CD4-positive, alpha-beta T cell treated with Interleukin-10 for 1 hour (primary cell): ENCODE measurements at regions not wholly inside any gene's neighbourhood (a gene's known extent, or its start where the extent isn't known, plus 50 kb on each side); places are given as distances from the start of the nearest gene placed in this dataset.

Experiments used
- DNase-seq: peaks from one replicate; pipeline ENCODE4 v3.0.0-alpha.2; 2020

DNA sequence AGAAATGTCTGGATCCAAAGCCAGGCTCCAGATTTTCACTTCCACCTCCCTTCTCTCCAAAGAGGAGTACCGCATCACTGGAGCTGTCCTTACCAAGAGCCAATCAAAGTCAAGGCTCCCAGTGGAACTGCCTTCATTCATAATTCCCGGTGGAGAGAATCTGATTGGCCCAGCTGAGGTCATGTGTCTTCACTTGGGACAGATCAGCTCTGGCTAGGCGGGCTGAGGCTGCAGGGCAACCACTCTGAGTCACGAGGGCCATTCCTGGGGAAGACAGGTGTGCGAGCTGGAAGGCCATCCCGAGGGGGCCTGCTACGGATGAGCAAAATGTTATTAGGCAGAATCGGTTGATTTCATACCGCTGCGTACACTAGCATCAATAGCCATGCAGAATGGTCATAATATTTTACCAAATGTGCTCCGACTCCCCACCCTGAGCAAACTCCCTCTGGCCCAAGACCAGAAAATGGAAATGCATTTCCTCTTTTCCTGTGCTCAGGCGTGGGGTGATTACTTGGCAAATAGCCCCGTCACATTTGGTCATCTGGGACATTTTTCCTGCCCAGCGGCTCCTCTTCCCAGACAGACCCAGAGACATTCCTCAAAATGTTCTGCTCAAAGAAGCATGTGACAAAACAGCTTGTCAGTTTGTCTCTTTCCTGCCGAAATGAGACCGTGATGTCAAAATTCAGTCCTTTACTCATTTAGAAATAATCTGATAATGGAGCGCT, 111.1 kb downstream of the AIPL1 start:
- DNase-seq: no peak

DNA sequence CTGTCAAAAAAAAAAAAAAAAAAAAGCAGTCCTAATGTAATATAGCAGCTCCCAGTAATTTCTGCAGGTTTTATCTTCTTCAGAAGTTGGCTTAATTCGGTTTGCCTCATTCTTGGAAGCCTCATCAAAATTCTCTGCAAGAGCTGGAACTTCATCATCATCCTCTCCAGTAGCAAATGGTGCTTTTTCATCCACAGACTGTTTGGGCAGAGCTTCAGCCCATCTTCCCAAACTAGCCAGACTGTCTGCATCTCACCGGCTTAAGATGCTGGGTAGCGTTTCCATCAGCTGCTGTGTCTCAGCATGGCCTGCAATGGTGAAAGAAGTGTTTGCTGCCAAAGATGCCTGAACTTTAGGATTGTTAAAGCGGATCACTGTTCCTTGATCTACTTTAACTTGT, 112.6 kb downstream of the AIPL1 start:
- DNase-seq: no peak

DNA sequence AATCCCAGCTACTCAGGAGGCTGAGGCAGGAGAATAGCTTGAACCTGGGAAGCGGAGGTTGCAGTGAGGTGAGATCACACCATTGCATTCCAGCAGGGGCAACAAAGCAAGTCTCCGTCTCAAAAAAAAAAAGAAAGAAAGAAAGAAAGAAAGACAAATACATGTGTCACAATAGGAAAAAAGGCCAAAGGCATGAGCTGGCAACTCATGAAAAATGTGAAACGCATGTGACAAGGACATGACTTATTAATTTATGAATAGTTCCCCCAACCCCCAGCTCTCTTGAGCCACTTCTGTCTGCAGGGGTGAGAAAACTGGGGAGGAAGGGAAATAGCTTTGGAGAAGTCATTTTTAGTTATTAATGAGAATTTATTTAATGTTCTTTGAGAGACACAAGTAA, 120.6 kb downstream of the AIPL1 start:
- no peak for DNase-seq

DNA sequence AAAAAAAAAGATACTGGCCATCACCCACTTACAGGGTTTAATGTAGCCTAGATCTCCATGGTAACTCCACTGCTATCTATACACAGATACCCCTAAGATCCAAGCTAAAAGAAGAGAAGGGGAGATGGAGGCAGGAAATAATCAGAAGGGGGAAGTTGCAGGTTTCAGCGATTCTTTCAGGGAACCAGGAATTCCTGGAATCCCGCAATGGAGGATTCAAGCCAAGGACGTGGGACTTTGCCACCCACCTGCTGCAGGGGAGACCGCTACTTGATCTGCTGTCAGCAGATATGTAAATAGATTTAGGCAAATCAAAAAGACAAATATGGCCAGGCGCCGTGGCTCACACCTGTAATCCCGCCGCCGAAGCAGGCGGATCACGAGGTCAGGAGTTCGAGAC, 121.1 kb downstream of the AIPL1 start:
- DNase-seq: no peak

DNA sequence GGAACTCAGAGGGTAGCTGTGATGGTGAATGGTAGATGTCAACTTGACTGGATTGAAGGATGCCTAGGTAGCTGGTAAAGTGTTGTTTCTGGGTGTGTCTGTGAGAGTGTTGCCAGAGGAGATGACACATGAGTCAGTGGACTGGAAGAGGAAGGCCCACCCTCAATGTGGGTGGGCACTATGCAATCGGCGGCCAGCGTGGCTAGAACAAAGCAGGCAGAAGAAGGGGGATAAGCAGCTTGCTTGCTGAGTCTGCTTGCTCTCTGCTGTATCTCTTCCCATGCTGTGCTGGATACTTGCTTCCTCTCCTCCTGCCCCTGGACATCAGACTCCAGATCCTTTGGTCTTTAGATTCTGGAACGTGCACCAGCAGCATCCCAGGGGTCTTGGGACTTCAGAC, 128.1 kb downstream of the AIPL1 start:
- DNase-seq: no peak

DNA sequence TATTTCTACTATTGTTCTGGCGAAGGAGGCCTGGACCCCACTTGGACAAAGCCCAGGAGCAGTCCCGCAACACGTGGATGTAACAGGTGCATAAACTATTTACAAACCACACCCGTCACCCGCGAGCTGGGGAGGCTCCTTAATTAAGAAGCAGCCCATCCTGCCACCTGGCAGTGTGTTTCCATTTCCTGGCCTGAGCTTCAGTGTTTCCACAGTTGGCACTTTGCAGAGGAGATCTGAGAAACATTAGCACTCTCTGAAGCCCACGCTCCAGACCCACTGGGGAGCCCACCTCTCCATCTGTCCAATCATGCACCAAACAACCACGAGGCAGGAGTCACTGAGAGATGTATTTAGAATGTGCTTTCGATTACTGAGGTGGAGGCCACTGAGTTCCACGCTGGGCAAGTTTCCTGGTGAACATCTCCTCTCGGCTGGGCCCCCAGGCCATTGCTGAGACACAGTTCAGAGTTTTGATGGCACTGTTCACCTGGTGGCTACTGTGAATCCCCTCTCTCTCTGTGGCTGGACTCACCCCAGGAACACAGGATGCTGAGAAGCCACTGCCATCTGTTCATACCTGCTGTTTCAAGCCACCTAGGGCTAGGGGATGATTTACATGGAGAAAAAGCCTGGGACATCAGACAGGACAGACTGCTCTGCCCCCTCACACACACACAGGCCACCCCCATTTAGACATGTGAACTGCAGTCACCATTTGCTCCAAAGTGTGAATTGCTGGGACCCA, 129.1 kb downstream of the AIPL1 start:
- no peak for DNase-seq

DNA sequence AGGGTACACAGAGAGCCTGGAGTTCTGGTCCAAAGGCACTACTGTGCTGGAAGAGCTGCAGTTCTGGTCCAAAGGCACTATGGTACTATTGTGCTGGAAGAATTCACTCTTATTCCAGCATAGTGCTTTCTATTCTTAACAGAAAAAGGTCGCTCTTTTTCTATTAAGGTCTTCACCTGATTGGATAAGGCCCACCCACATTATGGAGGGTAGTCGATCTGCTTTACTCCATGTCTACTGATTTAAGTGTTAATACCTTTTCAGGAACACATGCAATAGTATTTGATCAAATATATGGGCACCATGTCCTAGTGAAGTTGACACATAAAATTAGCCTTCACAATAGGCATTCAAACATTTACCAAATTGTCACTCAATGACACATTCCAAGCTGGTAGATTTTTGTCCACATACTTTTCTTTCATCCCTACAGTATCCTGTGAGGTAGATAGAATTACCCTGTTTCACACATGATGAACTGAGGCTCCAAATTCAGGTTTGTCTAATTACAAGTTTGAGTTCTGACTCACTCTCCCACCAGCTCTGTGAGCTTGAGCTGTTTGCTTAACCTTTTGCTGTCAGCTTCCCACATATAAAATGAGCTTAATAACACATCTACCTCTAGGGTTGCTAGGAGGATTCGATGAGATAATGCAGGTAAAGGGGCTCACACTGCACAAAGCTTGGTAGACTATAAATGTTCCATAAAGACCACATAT, 129.9 kb downstream of the AIPL1 start:
- no peak for DNase-seq

DNA sequence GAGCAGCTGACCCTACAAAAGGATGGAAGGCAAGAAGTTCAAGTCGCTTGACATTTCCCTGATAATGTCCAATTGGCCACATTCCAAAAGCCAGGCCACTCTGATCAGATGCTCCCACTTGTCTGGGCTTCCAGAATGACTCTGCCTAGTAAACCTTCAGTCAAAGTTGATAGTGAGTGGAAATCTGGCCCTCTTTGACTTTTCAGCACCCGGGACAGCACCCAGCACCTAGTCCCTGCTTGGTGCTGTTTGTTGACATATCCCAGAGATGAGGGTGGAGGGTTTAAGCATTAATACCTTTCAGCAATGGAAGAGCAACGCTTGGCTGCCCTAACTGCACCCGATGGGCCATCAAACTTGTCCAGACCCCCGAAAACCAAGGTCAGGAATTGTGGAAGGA, 131.3 kb downstream of the AIPL1 start:
- DNase-seq: no peak

DNA sequence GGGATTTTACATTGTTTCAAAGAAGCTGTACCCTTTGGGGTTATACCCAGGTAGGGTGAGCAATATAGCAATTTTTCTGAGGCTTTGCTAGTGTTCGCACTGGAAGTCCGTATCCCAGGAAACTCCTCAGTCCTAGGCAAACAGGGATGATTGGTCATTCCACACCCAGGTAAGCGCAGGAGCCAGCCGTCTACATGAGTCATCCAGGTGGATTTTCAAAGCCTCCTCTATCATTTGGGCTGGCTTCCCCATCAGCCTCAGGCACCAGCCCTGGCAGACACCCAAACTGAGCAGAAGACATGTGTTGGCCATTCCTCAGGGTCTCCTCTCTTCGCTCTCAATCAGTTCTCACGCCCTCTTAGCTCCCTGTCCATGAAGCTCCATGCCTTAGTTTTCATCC, 135.6 kb downstream of the AIPL1 start:
- no peak for DNase-seq

DNA sequence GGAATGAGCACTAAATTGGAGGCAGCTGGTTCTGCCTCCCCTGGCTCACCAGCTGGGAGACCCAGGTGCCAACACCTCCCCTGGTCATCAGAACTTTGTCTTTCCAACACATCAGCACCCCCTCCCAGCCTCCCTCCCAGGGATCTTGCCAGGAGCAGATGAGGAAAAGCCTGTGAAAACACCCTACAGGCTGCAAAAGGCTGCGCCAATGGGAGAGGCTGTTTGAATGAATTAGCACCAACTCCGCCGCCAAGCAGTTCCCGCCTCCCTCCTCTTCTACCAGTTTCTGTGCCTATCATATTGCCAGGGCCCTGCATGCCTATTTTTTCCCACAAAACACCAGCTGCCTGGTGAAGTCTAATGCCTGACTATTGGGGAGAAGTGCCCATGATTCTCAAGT, 137.0 kb downstream of the AIPL1 start:
- no peak for DNase-seq

DNA sequence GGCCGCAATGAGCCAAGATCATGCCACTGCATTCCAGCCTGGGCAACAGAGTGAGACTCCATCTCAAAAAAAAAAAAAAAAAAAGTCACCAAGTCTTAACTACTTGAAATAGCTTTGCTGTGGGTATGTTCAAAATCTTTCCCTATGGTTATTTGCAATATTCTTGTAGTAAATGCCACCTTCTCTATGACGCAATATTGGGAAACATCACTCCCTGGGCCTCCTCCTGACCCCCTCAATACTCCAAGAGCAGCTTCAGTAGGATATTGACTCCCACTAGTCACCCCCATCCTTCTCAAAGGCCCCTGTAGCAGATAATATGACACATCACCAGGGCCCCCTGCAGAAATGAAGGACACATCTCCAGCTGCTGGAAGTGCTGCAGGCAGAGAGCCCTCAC, 137.8 kb downstream of the AIPL1 start:
- DNase-seq: no peak

DNA sequence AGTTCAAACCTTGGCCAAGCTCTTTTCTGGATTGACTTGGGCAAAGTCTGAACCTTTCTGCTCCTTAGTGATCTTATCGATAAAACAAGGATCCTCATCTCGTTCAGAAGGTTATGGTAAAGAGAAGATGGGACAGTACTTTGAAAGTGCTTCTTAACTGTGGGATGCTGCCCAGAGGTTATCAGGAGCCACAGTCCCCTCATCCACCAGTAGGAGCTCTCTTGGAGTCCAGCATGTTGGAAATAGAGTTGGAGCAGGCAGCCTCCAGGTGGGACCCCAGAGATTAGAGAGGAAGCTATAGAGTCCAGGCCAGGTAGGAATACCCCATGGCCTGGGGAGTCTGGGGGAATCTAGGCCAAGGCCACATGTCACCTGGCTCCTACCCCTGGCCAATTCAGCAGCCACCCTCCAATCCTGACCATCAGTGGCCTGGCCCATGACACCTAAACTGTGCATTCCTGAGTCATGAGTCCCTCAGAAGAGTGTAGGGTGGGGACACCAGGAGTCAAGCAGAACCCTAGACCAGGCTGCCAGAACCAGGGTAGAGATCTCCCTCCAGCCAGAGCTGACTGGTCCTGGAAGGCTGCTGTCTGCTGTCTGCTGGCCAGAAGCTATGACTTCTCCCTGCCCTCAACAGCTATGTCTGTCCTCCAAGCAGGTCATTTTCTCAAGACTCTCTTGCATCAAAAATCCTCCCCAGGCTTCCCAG, 144.3 kb downstream of the AIPL1 start:
- DNase-seq: no peak

DNA sequence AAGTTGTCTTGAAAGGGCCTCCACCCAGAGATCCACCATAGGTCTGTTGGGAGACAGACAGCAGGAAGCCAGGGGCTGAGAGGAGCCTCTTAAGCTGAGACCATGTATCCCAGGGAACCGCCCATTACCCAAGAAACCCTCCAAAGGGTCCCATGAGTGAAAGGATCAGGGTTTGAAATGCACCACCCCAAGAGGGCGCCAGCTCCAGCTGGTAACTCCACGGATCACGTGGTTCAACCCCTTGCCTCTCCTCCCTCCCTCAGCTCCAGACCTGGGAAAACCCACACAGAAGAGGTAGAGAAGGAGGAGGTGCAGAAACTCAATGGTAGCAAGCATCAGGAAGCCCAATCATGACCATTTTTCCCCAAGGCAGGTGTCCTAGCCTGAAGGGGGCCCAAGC, 148.7 kb downstream of the AIPL1 start:
- DNase-seq: no peak

DNA sequence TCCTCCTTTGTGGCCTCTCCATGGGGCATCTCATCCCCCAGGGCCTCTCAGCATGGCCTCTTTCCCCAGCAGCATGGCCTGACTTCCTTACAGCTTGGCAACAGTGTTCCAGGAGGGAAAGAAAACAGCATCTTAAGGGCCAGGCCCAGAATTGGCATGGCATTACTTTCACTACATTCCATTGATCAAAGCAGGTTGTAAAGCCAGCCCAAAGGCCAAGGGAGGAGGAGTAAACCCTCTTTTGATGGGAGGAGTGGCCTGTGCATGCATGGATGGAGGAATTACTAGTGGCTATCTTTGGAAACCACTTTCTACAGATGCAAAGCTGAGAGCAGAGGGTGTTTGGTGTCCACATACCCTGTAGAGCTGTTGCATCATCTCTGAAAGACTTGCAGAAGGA, 149.4 kb downstream of the AIPL1 start:
- DNase-seq: no peak

DNA sequence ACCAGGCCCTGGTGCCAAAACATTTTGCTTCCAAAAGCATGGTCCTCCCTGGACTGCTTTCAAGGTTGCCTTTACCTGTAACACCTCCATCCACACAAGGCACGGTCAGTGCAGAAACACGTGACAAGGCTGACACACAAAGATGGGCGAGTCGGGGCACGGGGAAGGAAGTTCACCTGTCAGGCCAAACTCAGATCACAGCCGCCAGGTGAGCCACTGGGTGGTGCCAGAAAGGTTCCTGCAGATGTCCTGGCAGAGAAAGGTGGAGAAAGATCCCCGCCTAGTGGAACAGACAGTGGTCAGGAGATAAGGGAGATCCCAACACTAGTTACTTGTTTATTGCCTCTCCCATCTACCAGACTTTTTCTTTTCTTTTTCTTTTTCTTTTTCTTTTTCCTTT, 155.3 kb downstream of the AIPL1 start:
- no peak for DNase-seq

DNA sequence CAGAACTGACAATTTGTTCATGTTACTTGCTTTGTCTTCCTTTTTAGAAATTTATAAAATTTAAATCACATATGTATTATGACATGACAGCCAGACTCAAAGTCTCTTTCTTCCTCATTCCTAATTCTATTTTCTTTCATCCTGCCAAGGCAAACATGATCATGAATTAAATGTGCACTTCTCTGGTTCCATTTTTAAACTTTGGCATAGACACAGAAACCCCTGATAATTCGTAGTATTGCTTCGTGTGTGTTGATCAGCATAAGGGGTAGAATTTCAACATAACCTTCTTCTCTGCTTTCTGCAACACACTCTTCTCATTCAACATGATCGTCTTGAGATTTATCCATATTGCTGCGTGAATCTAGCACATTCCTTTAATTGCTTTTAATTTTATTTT, 156.5 kb downstream of the AIPL1 start:
- no peak for DNase-seq

DNA sequence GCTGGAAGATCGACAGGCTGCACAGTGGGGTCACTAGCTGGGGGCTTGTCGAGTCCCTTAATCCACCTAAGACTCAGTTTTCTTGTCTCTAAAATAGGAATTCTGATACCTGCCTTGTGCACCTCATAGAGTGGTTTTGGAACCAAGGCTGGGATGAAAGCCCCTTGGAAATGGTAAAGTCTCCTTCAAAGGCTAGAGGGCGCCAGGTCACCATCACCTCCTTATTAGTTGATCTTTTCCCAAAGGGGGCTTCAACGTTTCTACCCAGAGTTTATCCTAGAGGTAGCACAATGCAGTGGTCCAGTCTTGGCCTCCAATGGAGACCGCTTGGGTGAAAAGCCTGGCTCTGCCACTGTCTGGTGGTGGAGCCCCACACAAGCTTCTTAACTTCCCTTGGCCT, 158.2 kb downstream of the AIPL1 start:
- no peak for DNase-seq

DNA sequence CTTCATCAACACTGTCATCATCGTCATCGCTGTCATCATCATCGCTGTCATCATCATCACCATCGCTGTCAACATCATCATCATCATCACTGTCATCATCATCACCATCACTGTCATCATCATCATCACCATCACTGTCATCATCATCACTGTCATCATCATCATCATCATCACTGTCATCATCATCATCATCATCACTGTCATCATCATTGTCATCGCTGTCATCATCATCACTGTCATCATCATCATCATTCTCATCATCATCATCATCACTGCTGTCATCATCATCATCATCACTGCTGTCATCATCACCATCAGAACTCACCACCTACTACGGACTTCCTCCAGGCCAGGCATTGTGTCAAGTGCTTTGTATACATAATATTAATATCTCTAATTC, 160.6 kb downstream of the AIPL1 start:
- DNase-seq: no peak

DNA sequence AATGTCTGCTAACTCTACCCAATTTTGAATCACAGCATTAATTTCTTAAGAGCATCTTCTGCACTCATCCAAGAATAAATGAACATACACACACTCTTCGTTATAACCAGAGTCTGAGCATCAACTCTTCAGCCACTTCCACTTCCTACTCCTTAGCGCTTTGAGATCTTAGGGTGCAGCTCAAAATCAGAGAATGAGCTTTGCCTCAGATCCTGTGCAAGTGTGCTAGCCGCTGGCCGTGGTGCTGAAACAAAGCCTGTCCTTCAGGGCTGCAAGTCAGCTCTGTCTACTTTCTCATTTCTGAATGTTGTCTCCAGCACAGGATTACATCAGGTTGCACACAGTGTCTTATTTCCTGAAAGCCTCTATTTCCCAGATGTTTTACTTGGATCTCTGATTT, 165.4 kb downstream of the AIPL1 start:
- DNase-seq: peak; percentile 4

DNA sequence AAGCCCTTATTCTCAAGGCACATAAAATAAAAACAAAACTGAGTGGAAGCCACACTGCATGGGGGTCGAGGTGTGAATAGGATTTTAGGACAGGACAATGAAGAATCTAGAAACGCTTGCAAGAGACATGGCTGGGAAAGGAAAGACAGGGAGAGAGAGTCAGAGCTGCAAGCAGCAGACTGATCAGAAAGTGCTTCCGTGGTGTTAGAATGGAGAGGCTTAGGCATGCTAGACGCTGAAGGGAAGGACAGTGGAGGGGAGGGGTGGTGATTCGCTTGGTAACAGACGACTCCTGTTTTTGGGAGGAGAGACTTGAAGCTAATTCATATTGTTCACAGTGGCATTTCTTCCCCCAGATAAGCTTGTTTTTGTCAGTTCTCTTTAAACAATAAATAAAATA, 173.5 kb downstream of the AIPL1 start:
- no peak for DNase-seq

DNA sequence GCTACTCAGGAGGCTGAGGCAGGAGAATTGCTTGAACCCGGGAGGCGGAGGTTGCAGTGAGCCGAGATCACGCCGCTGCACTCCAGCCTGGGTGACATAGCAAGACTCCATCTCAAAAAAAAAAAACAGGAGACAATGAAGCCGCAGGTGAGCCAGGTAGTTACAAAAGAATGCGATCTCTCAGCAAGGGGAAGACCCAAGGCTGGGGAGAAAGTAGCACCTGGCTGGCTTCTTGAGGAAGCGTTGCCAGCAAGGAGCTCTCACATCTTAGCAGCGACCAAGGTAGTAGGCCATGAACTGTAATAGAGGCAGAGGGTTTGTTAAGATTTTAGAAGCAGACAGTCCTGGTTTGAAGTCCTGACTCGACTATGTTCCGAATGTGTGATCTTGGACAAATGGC, 175.0 kb downstream of the AIPL1 start:
- no peak for DNase-seq

DNA sequence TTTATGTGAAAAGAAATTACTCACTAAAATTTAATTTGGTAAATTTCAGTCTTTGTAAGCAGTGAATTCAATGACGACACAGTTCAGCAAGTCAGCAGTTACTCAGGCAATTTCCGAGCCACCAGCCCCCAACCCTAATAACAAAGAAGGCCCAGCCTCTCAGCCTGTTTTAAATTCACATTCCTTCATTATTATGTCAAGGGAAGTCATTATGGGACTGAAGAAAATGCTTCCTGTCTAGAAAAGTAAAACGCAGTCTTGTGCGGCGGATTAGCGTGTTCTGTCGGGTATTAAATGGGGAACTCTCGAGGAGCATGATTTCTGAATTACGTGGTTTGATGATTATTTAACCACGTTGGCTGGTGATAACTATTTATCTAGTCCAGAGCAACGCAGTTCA, 177.6 kb downstream of the AIPL1 start:
- no peak for DNase-seq

DNA sequence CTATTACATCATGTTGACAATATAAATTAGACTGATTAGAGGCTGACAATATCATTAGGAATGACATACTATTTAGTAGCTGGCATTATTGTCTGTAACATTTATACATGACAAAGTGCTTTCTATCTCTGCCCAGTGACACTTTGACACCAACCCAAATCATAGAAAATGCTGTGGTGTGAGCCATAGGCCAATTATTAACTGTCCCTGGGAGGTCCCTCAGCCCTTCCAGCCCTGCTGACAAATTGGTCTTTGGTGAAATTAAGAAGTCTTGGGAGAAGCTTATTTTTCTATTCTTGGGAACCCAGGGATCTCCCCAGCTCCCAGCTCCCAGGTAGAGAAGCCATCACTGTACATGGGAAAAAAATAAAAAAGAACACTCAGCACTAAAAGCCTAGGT, 179.6 kb downstream of the AIPL1 start:
- no peak for DNase-seq

DNA sequence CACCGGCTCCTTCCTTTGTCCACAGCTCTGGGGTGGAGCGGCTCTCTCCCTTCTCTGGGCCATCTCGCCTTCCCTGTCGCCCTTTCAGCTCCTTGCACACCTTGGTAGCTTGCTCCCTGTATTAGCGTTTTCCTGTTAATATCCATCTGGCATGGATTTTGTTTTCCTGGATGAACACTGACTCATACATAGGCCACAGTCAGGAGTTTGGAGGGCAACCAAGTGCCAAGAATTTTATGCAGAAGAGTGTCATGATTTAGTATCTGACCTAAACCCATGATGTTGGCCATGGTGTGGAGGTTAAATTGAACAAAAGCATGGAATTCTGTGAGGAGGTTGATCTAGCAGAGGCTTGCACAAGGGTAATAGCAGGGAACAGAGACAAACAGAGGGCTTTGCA, 180.9 kb downstream of the AIPL1 start:
- no peak for DNase-seq
